ENCODE measurements at regions not wholly inside any gene's neighbourhood (a gene's known extent, or its start where the extent isn't known, plus 50 kb on each side); places are given as distances from the start of the nearest gene placed in this dataset.

GRCh38 chr10:23884670-23885069 is 324.3 kb upstream of the KIAA1217 start:
- no peak for DNase-seq
- Mint-ChIP-seq H3K27me3 (peaks cover 3% of the 10 kb centered on the region), H3K27ac (no peak overlapping the region), H3K4me3 (no peak overlapping the region), H3K4me1 (no peaks in the 10 kb centered on the region), H3K9me3 (no peaks in the 10 kb centered on the region), H3K36me3 (no peaks in the 10 kb centered on the region)

DNA sequence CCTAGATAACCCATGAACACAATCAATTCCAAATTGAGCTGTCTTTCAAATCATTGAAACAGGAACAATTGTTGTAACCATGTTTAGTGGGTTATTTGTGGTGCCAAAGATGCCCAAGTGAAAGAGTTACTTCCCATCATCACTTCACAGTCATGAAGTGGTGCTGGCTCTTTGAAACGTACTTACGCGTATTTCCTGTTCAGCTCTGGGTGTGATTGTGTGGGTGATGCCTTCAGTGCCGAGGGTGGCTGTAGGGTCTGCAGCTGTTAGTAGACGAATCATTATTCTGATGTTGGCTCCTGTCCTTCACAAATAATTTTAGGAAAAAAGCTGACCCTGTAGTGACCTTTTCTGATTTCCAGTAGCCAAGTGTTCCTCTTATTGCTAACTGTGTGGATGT is 323.1 kb upstream of the KIAA1217 start:
- Mint-ChIP-seq H3K27ac (no peak overlapping the region), H3K9me3 (no peaks in the 10 kb centered on the region), H3K4me3 (no peak overlapping the region), H3K27me3 (peaks cover 3% of the 10 kb centered on the region), H3K4me1 (no peaks in the 10 kb centered on the region), H3K36me3 (no peaks in the 10 kb centered on the region)
- DNase-seq = no peak

GRCh38 chr10:23886355-23886754 is 322.6 kb upstream of the KIAA1217 start:
- Mint-ChIP-seq H3K27ac (no peak overlapping the region), H3K27me3 (peaks cover 6% of the 10 kb centered on the region), H3K36me3 (no peaks in the 10 kb centered on the region), H3K4me1 (no peaks in the 10 kb centered on the region), H3K9me3 (no peaks in the 10 kb centered on the region), H3K4me3 (no peak overlapping the region)
- no peak for DNase-seq

DNA sequence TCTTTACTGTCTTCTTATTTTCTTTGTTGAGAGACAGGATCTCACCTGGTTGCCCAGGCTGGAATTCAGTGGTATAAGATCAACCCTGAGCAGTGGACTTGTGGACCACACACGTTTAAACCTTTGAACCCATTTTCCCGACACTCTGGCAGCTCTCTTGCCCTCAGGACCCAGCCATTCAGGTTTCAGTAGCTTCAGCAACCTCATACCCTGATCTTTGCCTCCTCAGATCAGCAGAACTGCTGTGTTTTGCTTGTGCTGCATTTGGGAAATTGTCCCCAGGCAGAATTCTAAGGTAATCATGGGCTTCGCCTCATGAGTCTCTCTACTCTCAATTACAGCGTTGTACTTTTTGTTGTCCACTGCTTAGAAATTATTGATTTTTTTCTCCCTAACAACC is 317.6 kb upstream of the KIAA1217 start:
- DNase-seq = no peak
- Mint-ChIP-seq H3K4me1 (no peaks in the 10 kb centered on the region), H3K9me3 (peaks cover under 1% of the 10 kb centered on the region), H3K4me3 (no peak overlapping the region), H3K27me3 (peaks cover 11% of the 10 kb centered on the region), H3K27ac (no peak overlapping the region), H3K36me3 (no peaks in the 10 kb centered on the region)

DNA sequence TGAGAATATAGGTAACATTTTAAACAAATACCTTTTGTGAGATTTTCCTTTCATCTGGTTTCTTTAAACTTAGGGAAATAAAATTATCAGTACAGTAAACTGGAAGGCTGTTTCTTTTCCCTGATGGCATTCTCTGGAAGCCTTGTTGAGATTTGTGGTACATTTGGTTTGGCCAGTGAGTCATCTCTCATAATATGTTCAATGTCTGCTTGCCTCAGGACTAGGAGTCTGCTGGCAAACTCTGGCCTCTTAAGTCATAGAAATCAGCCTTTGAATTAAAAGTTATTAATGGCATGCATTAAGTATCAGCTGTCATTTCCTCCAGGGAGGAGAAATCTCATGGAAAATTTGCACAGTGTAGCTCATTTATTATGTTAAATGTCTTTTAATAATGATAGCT is 316.6 kb upstream of the KIAA1217 start:
- no peak overlapping the region for H3K4me3 Mint-ChIP-seq
- no peaks in the 10 kb centered on the region for H3K36me3 Mint-ChIP-seq
- H3K4me1 Mint-ChIP-seq = no peaks in the 10 kb centered on the region
- no peak overlapping the region for H3K27ac Mint-ChIP-seq
- H3K27me3 Mint-ChIP-seq = peaks cover 11% of the 10 kb centered on the region
- H3K9me3 Mint-ChIP-seq = peaks cover 3% of the 10 kb centered on the region
- no peak for DNase-seq

DNA sequence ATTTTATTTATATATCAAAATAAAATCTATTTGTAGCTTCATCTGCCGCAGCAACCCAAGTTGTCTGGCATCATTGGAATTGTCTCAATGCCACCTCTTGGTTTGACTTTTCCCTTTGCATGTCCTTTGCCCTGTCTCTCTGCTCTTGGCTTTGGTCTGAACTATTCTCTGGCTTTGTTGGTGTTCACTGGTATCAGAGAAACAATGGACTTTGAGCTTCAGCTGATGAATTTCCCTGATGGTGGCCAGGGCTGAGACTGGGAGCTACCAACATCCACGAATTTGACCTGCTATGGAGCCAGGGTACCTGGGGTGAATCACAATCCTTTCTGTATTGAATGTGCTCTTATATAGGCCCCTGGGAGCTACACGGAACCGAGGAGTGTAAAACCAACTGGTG is 311.7 kb upstream of the KIAA1217 start:
- H3K4me1 Mint-ChIP-seq = no peaks in the 10 kb centered on the region
- H3K27ac Mint-ChIP-seq = no peak overlapping the region
- peaks cover 15% of the 10 kb centered on the region for H3K27me3 Mint-ChIP-seq
- no peak overlapping the region for H3K4me3 Mint-ChIP-seq
- no peak for DNase-seq
- H3K36me3 Mint-ChIP-seq = no peaks in the 10 kb centered on the region
- H3K9me3 Mint-ChIP-seq = peaks cover 3% of the 10 kb centered on the region

DNA sequence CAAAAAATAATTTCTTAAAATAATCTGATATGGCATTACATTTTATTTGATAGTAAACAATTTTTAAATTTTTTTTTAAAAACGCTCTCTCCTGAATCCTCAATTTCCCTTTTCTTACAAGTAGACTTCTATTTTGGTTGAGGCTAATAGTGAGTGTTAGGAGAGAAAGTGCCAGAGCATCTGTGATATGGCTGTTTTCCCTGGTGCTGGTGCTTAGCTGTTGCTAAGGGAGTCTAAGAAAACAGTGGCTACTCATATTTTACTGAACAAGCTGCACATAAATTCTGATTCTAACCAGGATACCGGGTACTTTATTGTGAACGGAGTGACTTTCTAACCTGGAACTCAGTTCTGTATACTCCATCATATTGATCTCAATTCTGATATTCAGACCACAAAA is 311.1 kb upstream of the KIAA1217 start:
- no peaks in the 10 kb centered on the region for H3K4me1 Mint-ChIP-seq
- peaks cover 3% of the 10 kb centered on the region for H3K9me3 Mint-ChIP-seq

GRCh38 chr10:23899166-23899565 is 309.8 kb upstream of the KIAA1217 start:
- H3K27me3 Mint-ChIP-seq = peaks cover 8% of the 10 kb centered on the region
- no peak overlapping the region for H3K4me3 Mint-ChIP-seq
- H3K9me3 Mint-ChIP-seq = peaks cover 3% of the 10 kb centered on the region
- DNase-seq = no peak
- H3K27ac Mint-ChIP-seq = no peak overlapping the region
- no peaks in the 10 kb centered on the region for H3K36me3 Mint-ChIP-seq
- no peaks in the 10 kb centered on the region for H3K4me1 Mint-ChIP-seq

More for the DNA sequence above, 311.1 kb upstream of the KIAA1217 start:
- Mint-ChIP-seq H3K4me3 (no peak overlapping the region), H3K27ac (no peak overlapping the region), H3K36me3 (no peaks in the 10 kb centered on the region), H3K27me3 (peaks cover 16% of the 10 kb centered on the region)
- DNase-seq = no peak

DNA sequence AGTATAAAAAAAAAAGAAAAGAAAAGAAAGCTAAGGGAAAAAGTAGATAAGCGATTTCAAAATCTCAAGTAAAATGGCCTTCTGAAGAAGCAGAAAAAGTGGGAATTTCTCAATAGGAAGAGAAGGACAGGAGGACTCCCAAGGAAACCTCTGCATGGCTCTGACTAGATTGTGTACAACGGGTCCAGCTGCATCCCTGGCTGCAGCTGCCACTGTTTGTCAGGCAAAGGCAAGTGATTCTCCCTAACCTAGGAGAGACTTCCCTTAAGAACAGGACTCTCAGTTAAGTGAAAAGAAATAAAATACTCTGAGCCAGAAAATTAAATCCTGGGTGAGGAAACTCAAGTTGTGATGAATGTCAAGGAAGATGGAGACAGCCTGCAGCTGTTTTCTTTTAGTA is 298.6 kb upstream of the KIAA1217 start:
- DNase-seq = no peak
- no peak overlapping the region for H3K4me3 Mint-ChIP-seq
- H3K27ac Mint-ChIP-seq = no peak overlapping the region
- H3K27me3 Mint-ChIP-seq = peaks cover 7% of the 10 kb centered on the region
- H3K9me3 Mint-ChIP-seq = peaks cover 1% of the 10 kb centered on the region
- H3K4me1 Mint-ChIP-seq = no peaks in the 10 kb centered on the region
- no peaks in the 10 kb centered on the region for H3K36me3 Mint-ChIP-seq

- DNase-seq = no peak
- Mint-ChIP-seq H3K4me1 (no peaks in the 10 kb centered on the region), H3K9me3 (peaks cover 1% of the 10 kb centered on the region), H3K27ac (no peak overlapping the region), H3K27me3 (peaks cover 6% of the 10 kb centered on the region), H3K4me3 (no peak overlapping the region), H3K36me3 (no peaks in the 10 kb centered on the region)
Measured at GRCh38 chr10:23912884-23913404, 296.0 kb upstream of the KIAA1217 start.

- H3K27ac Mint-ChIP-seq = no peak overlapping the region
- peaks cover 1% of the 10 kb centered on the region for H3K9me3 Mint-ChIP-seq
- H3K4me1 Mint-ChIP-seq = no peaks in the 10 kb centered on the region
- no peaks in the 10 kb centered on the region for H3K36me3 Mint-ChIP-seq
- no peak for DNase-seq
- H3K27me3 Mint-ChIP-seq = no peaks in the 10 kb centered on the region
- H3K4me3 Mint-ChIP-seq = no peak overlapping the region
Measured at GRCh38 chr10:23914641-23915040, 294.3 kb upstream of the KIAA1217 start.

GRCh38 chr10:23917251-23917840 is 291.6 kb upstream of the KIAA1217 start:
- peaks cover 5% of the 10 kb centered on the region for H3K9me3 Mint-ChIP-seq
- H3K27ac Mint-ChIP-seq = no peak overlapping the region
- H3K4me1 Mint-ChIP-seq = no peaks in the 10 kb centered on the region
- no peaks in the 10 kb centered on the region for H3K27me3 Mint-ChIP-seq
- H3K36me3 Mint-ChIP-seq = no peaks in the 10 kb centered on the region
- no peak for DNase-seq
- no peak overlapping the region for H3K4me3 Mint-ChIP-seq

GRCh38 chr10:23918090-23918723 is 290.7 kb upstream of the KIAA1217 start:
- no peaks in the 10 kb centered on the region for H3K27me3 Mint-ChIP-seq
- no peaks in the 10 kb centered on the region for H3K4me1 Mint-ChIP-seq
- no peaks in the 10 kb centered on the region for H3K36me3 Mint-ChIP-seq
- no peak for DNase-seq
- no peak overlapping the region for H3K27ac Mint-ChIP-seq
- no peak overlapping the region for H3K4me3 Mint-ChIP-seq
- peaks cover 5% of the 10 kb centered on the region for H3K9me3 Mint-ChIP-seq

GRCh38 chr10:23918839-23919238 is 290.1 kb upstream of the KIAA1217 start:
- Mint-ChIP-seq H3K4me1 (no peaks in the 10 kb centered on the region), H3K36me3 (no peaks in the 10 kb centered on the region), H3K27me3 (no peaks in the 10 kb centered on the region), H3K4me3 (no peak overlapping the region), H3K9me3 (peaks cover 5% of the 10 kb centered on the region), H3K27ac (no peak overlapping the region)
- no peak for DNase-seq

GRCh38 chr10:23927576-23928325 is 281.2 kb upstream of the KIAA1217 start:
- Mint-ChIP-seq H3K9me3 (no peaks in the 10 kb centered on the region), H3K4me3 (no peak overlapping the region), H3K36me3 (no peaks in the 10 kb centered on the region), H3K4me1 (no peaks in the 10 kb centered on the region), H3K27ac (no peak overlapping the region), H3K27me3 (no peaks in the 10 kb centered on the region)
- DNase-seq = no peak

Measured in activated naive CD8-positive, alpha-beta T cell treated with anti-CD3 and anti-CD28 coated beads for 36 hours (primary cell).